ENCODE measurements at regions not wholly inside any gene's neighbourhood (a gene's known extent, or its start where the extent isn't known, plus 50 kb on each side); places are given as distances from the start of the nearest gene placed in this dataset.

- TF ChIP-seq POLR2A (IDR thresholded peaks at IDR 0.05) (no peak), CTCF (IDR thresholded peaks at IDR 0.05) (no peak)
These were observed 74.9 kb upstream of the NSMCE3 start for GRCh38 chr15:29344474-29344873.
